NCI-H2196 (cell line): ENCODE measurements at regions not wholly inside any gene's neighbourhood (a gene's known extent, or its start where the extent isn't known, plus 50 kb on each side); places are given as distances from the start of the nearest gene placed in this dataset.
A peak's percentile ranks its signal among the peaks of the same experiment; 100 is the strongest.

ENCODE experiments used
- DNase-seq: peaks from one replicate; lab custom pipeline; 2025; ENCODE audit not compliant: unreplicated experiment; lab: John Stamatoyannopoulos, UW

DNA sequence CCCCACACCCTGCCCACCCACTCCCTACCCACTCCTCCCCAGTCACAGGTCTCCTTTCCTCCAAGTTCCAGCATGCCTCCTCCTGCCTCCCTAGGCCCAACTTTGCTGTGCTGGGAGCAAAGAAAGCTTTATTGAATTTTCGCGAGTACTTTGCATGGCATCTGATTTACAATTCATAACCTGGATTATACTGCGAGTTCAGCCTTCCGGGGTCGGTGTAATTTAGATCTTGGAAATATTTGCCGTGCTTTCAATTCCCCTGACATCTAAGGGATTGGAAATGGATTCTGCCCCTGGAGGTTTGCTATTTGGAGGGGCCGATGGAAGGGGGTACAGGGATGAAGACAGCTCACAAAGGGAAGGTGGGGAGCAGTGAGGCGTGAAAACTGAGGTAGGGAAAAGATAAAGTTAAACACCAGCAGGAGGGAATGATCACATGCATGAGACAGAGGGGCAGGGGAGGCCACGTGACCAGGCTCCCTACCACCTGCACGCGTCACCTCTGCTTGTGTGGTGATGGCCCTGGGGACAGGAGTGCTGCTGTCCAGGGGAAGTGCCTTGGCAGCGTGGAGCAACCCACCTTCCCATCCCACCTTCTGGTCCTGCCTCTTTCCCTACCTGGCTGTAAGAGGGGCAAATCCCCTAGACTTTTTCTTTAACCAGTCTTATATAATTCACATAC is 132.3 kb upstream of the RPL38 start:
- no peak for DNase-seq

DNA sequence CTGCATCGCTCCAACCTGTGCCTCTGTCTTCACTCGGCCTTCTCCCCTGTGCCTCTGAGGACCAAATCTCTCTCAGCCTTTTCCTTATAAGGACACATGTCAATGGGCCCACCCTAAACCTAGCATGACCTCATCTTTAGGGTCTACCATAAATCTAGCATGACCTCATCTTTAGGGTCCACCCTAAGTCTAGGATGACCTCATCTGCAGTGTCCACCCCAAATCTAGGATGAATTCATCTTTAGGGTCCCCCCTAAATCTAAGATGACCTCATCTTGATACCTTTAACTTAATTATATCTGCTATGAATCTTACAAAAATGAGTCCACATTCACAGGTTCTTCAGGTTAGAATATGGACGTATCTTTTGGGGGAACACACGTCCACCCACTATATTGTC is 131.1 kb upstream of the RPL38 start:
- no peak for DNase-seq

DNA sequence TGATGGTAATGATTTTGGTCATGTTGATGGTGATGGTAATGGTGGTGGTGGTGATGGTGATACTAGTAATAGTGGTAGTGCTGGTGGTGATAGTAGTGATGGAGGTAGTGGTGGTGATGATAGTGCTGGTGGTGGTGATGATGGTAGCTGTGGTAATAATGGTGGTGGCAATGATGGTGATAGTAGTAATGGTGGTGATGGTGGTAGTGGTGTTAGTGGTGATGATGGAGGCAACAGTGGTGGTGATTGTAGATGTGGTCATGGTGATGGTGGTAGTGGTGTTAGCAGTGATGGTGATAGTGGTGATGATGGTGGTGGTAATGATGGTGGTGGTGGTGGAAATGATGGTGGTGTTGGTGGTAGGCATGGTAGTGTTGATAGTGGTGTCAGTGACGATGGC is 127.0 kb upstream of the RPL38 start:
- DNase-seq: no peak

DNA sequence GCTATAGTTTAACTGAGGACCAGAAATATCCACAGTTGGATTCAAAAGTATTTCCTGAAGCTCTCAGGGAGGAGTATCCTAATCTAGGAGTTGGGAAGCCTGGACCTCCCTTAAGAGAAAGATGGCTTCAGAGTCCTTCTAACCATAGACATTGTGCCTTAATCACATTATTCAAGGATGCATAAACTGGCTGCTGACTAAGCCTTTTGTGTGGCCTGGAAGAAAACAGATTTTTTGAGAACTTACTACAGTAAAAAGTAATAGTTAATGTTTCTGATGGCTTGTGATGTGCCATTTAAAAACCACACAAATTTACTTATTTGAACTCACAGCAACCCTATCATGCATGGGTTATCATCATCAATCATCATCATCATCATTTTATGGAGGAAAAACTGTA is 126.2 kb upstream of the RPL38 start:
- DNase-seq: no peak

DNA sequence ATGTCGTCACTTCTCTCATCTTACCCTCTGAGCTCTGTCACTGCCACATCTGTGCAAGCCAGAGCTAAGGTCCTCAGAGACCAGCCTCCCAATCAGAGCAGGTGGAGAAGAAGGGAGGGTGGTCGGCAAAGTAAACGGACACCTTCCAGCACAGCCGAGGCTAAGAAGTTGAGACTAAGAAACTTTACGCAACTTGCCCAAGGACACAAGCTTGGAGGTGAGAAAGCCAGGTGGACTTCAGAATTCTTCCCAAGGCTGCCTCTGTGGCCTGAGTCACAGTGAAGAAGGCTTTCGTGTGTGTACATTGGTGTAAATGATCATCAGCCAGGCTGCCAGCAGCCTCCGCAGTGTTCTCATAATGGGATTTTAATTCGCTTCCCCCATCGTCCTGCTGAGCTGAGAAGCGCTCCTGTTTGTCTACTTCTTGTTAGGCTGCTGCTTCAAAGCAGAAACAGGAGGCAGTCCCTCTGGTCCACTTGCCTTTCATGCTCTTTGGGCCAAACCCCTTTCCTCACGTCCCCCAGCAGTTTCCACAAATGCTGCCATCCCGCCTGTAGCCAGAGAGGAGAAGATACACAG is 125.0 kb upstream of the RPL38 start:
- DNase-seq: no peak

DNA sequence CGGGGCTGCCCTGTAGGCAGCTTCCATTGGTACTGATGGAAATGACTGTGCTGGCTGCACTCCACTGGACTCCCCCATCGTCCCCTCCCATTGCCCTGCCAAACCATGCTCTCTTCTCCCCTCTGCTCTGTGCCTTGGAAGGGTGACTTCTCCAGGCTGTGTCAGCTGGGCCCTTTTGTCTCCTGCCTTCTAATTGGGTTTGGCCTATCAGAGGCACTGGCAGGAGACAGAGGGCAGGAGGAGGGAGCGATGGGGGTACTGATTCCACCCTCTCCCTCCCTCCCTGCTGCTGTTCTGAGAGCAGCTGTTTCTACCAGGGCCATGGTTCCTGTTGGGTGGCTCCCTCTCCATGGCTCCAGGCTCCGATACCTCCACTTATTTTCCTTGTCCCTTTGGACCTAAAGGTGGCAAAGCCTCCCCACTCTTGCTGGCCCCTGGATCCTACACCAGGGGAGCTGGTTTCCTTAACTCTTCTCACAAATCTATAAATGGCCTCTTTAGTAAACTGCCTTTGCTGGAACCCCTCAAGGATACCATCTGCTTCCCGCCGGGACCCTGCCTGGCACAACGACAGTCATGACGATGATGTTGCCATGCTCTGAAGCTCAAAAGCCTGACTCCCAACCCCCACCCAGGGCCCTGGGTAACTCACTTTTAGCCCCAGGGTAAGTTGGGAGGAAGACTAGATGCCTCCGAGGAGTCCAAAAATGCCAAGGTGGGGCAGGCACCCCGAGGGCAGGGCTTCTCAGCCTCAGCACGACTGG is 123.8 kb upstream of the RPL38 start:
- DNase-seq: no peak

DNA sequence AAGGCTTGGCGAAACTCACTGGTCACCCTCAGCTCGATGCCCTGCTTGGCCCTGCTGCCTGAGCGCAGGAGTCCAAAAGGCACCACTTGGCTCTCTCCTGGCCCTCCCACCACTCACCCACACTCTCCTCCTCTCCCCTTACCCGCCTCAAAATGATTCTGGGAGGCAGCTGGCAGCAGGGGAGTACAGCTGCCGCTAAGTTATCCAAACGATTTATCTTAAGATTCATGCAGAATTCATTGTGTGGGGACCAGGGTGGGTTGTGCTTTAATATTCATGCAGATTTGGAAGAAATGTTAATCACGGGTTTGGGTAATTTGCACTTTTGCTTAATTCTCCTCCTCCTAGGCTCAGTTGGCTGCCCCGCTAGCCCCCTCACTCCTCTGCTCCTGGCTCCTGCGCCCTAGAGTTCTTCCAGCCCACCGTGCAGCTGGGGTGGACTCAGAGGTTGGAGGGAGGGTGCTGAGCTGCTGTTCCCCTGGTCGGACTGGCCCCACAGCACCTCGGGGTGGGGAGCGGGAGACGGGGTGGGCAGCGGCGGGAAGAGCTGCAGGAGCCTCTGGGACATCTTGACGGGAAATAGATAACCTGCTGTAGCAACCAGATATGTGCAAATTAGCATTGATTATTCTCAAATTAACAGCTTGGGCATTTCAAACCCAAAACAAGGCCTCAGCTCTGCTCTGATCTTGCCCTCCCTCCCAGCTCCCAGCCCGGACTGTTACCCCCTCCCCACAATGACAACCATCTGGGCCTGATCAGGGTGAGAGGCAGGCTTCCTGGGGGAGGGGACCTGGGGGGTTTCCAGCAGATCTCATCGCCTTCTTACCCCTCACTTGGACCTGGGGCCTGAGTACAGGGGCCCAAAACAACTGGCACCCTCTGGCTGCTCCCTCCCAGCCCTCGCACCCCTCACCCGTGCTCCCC is 122.6 kb upstream of the RPL38 start:
- DNase-seq: no peak

DNA sequence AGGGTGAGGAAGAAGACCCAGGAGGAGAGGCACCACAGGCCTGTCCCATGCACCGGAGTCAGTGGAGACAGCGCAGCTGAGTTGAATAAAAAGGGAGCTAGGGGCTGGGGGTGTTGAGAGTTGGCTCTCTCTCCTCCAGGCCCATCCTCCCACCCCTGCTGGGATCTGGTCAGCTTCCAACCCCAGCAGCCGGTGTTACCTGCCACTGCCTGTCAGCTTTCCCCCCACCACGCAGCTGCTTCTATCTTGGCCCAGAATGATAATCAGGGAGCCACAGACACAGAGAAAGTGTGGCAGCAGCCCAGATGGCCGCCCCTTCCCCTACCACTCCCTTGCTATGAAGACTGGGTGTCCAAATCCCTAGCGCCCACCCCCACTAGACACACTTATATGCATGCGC is 120.6 kb upstream of the RPL38 start:
- DNase-seq: no peak

DNA sequence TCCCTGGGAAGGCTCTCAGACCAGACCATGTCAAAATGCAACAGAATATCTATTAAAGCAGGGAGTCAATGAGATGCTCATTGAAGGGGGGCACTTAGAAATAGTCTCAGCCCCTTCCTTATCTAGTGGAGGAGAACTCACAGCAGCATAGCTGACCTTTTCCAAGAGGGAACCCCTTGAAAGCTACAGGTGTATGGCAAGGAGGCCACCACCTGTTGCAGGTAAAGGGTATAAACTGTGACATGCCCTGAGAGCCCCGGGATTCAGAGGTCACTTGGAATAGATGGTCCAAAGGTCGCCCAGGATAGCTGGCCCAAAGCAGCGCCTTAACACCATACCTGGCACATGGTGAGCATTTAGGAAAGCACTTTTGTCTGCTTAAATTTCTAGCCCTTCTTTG is 120.2 kb upstream of the RPL38 start:
- no peak for DNase-seq

DNA sequence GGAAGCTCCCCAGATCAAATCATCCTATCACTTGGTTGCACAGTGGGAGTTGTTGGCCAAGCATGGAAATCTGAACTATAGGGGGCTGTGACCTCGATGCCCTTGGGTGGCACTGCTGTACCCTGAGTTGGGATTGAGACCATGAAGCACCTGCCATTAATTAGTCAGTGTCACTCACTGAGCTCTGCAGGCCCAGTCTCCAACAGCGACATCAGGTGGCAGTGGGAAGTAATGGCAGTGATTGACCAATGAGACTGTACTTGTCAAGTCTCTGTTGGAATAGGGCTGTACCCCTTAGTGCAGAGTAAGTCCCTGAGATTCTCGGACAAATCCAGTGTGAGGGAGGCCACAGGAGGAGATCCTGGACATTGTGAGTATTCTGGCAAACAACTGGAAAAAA is 118.0 kb upstream of the RPL38 start:
- no peak for DNase-seq

DNA sequence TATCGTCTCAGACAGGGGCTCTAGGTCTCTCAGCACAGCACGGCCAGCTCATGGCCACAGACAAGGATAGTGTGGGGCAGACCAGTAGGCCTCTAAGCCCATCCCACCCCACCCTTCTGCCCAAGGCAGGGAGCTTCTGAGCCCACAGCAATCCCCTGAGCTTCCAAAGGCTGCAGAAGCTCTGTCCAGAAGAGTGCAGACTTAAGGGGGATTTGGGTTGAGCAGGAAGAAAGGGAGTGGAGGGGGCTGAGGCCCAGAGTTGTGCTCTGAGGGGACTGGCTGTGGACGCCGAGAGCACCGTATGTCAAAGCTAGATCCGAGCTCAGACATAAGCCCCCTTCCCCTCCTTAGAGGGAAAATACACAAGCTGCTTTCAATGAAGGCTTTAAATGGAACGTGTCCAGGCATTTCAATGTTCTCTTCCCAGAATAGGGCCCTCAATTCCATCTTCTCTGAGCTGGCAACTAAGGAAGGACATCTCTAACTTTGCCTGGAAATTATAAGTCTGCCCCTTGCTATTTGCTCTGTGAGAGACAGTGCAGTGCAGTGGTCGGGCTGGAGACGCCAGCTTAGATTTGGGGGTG is 116.4 kb upstream of the RPL38 start:
- DNase-seq: no peak

DNA sequence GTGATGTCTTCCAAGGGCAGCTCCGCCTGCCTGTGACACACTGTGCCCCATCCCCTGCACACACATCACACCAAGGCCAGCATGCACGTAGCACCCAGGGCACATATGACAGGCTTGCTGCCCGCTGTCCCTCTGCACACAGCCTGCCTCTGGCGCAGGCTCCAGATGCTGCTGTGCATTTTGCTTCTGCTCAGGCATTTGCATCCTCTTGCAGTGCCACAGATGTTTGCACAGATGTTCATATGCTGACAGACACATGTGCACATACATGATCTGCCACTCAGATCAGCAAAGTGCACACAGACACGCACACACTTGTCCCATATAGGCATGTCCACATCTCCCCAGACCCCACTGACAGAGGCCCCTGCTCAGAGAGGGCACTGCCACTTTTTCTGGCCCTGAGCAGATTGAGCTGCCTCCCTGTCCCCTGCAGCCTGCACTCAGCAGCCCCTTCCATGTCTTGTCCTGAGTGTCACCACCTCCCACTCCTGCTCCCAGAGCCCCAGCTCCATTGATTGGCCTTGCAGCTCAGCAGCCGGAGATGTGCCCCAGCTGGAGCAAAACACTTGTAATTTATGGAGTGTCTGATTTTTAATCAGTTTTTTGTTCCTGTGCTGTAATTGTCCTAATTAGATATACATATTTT is 115.1 kb upstream of the RPL38 start:
- DNase-seq: no peak

DNA sequence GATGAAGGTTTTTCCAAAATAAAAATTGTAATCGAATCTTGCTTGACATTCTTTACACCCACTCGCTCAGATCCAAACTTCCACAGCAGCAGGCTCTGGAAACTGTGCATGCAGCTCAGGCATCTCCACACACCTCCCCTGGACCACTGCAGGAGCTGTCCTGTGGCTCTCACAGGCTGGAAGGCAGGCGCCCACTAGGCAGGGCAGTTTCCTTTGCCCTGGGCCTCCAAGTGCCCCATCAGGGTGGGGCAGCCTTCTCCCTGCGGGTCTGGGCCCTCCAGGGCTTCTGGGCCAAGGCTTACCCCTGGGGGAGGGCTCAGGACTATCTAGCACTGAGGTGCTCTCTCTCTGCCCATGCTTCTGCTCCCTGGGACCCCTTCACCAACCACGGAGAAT is 114.5 kb upstream of the RPL38 start:
- no peak for DNase-seq

DNA sequence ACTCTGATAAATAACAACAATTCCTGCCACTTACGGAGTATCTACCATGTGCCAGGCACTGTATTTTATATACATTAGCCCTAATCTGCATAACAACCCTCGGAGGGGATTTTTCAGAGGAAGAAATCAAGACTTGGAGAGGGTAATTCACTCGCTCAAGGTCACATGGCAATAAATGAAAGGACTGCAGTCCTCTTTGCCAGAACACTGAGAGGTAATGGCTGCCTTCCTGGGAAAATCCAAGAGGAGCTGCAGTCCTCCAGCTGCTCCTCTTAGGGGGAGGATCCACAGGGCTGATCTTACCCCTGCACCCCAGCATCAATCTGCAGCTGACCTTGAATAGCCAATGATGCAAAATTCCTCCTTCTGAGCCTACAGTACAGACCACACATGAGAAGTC is 114.1 kb upstream of the RPL38 start:
- DNase-seq: no peak

DNA sequence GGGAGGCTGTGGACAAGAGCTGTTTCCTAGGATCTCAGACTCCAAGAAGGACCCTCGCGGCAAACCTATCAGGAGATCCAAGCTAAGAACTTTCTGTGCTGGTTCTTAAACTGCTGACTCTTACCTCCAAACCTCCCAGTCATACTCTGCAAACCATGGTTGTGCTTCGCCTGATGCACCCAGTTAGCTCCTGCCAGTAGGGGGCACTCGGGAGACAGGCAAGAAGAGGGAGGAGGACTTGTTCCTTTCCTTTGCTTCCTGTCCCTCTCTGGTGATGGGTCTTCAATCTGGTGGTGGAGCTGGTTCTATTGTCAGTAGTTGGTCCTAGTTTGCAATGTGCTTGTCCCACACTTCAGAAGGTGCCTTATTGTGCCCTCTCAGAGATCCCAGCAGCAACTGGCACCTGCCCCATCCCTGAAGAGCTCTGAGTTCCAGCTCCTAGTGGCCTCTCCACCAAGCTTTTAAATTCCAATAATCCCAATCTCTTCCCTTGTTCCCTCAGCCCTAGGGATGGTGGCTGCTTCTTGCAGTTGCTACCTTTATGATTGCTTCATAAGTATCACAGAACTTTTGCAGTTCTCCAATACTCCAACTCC is 113.5 kb upstream of the RPL38 start:
- DNase-seq: peak; percentile 60

DNA sequence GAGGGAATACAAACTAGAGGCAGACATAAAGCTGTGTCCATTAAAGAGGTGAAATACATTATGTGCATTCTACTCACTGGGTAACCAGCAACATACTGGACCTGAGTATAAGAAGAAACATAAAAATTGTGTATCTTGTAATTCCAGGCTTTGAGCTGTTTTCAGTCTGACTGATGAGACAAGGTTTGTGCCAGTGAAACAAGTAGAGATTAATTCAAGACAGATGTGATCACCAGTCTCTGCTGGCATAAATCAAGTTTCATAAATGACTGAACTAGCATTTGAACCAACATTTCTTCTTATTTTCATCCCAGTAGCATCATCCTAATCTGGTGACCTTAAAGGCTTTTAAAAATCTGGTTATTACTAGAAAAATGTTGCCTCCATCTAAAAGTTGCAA is 108.8 kb upstream of the RPL38 start:
- no peak for DNase-seq

DNA sequence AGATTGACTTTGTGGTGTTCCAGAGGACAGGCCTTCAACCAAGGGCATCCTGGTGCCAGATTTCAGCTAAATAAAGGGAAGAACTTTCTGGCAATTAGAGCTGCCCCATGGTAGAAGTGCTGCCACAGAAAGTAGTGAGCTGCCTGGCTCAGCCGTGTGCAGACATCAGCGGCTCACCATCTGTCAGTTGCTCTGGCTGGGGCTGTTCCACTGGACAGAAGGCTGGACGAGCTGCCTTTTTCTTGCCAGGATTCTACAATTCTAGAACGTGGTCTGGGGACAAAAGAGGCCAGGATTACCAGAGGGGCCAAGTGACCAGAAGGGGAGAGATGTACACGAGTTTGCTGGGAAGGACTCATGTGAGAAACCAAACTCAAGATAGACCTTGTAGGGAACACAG is 107.0 kb upstream of the RPL38 start:
- DNase-seq: no peak

DNA sequence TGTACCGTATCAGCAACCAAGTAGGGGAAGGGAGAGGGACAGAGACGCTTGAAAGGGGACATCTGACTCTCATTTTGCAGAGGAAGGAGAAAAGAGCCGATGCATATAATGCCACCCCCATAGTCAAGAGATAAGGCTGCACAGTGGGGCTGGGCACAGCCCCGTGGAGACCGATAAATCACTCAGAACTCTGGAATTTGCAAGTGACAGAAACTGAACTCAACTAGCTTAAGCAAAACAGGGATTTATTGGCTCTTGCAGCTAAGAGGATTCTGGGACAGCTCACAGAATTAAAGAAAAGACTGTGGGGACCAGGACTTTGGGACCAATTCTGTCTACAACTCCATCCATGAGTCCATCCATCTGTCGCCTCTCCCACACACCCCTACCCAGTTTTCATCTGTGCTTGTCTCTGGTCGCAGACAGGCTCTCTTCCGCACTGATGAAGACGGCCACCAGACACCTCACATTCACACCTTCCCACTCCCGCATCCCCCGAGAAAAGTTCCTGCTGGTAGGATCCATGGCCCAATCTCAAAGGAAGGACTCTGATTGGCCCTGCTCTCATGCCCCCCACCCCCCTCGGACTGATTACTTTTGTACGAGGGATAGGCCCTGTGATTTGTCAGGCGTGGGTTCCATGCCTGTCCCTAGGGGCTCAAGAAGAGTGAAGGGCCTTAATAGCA is 105.9 kb upstream of the RPL38 start:
- no peak for DNase-seq

DNA sequence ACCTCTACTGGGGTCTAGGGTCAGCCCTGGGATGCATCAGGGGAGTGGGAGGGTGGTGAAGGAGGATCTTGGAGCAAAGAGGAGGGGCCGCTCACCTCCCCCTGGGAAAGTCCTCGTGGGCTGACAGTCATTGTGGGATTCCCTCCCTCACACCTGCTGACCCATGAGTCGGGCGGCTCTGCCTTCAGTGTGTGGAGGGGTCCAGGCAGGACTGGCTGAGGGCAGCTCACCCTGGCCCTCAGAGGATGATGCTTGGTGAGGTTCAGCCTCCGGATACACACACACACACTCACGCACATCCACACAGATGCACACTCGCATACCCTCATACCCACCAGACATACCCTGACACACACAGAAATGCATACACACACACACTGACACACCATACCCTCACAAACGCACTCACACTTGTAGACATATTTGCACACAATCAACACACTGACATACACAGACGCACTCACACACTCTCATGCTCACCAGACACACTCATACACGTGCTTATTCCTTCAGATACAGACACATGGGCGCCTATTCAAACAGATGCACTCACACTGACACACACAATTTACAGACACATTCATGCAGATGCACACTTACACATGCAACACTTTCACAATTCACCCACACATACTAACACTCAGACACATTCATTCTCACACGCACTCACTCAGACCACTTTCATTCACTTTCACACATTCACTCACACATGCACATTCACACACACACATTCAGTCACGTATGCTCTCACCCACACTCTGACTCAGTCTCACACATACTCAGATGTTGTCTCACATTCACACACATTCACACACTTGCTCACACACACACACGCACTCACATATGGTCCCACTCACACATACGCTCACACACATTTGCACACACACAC is 105.1 kb upstream of the RPL38 start:
- no peak for DNase-seq
